NCI-H2107 (cell line): ENCODE measurements at regions not wholly inside any gene's neighbourhood (a gene's known extent, or its start where the extent isn't known, plus 50 kb on each side); places are given as distances from the start of the nearest gene placed in this dataset.
"Not testable (repeated sequence)": the region's sequence is repeated elsewhere in the genome, so short reads cannot be mapped to it uniquely, and the experiment has no call there.

ENCODE experiments used
- DNase-seq: peaks from one replicate; lab custom pipeline; 2025; lab: John Stamatoyannopoulos, UW

DNA sequence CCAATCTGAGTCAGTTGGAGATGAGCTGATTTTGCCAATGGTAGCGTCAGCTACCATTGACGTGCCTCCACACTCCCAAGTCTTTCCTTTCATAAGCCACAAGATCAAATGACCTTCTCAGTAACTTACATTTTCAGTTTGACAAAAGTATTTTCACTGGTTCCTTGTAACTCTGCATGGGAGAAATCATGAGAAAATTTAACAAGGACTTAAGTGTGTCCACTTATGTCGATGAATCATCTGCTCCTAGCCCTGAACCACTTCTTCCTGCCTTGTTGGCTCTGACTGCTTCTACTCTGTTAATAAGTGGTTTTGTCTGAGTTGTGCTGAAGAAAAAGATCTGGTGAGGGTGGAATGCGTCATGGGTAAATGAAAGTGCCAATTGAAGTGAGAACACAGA, 101.2 kb downstream of the NFKBIZ start:
- no peak for DNase-seq

DNA sequence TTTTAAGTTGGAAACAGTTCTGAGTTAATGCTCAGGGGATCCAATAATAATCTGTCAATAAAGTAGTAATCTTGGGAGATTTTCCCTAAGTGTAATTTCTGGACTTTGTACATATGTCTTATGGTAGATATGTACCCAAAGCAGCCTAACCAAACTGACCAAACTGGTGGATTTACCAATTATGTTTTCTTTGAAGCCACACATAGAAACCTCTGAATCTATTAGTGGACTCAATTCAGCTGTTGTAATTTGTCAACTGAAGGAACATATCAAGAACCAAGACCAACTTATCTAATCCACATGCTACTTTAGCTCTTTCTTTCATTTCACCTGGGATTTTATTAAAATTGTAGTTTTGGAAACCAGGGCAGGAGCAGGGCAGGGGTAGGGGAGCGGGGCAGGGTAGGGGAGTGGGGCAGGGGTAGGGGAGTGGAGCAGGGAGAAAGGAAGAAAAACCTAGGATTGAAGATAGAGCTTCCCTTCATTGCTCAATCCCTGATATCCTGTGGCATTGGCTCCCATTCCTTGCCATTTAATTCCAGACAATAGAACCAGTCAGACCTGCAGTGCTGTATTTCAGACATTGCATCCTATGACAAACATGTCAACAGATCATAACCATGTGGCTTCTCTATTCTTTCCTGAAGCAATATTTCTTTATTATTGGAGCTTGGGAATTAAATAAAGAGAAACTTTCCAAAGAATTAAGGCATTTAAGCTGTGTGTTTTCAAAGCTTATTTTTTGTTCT, 101.8 kb downstream of the NFKBIZ start:
- DNase-seq: no peak

DNA sequence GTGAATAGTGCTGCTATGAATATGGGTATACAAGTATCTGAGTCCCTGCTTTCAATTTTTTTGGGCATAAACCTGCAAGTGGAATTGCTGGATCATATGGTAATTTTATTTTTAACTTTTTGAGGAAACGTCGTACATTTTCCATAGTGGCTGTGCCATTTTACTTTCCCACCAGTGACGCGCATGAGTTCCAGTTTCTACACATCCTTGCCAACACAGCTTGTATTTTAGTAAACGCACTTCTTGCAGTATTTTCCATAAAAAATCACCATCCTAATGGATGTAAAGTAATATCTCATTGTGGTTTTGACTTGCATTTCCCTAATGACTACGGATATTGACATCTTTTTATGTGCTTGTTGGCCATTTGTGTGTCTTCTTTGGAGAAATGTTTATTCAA, 105.0 kb downstream of the NFKBIZ start:
- no peak for DNase-seq

DNA sequence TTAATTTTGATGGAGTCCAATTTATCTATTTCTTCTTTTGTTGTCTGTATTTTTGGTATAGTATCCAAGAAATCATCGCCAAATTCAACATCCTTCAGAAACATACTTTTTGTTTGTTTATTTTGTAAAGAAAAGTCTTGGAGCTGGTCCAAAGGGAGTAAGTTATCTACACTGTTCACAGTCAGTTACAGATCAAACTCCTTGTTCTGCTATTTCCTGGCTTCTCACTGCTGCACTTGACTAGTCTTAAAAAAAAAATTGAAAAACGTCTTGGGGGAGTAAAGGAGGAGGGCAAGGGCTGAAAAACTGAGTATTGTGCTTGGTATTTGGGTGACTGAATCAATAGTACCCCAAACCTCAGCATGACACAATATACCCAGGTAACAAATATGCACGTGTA, 105.6 kb downstream of the NFKBIZ start:
- no peak for DNase-seq

DNA sequence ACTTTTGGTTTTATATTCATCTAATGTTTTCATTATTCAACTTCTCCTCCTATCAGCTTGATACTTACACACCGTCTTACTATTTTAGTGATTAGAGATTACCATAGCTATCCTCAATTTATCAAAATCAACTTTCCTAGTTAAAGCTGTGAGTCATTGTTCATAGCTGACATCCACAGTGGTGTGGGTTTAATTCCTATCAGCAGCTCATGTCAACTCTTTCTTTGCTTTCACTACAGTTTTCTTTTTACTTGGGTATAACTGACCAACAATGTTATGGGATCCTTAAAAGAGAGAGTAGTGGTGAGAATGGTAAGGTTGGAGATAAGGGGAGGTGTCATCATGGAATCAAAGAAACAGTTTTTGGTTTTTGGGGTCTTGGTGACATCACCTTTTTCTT, 112.7 kb downstream of the NFKBIZ start:
- DNase-seq: no peak

DNA sequence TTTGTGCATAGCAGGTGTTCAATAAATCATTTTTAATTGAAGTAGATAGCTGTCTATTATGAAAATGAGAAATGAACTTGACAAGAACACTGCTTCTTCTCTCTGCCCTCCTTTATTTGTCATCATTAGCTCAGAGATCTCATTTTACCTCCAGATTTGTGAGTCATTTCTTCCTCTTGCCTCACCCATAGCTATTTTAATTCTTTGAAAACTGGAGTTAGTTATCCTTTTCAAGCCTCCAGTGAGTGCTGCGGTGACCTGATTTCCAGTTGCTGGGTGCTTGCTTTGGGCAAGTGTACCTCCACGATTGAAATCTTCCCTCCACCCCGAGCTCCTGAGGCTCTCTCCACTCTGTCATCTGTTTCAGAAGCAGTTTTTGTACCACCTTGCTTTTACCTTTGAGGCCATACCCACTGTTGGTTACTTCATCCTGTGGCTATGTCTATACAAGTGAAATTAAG, 114.6 kb downstream of the NFKBIZ start:
- no peak for DNase-seq

DNA sequence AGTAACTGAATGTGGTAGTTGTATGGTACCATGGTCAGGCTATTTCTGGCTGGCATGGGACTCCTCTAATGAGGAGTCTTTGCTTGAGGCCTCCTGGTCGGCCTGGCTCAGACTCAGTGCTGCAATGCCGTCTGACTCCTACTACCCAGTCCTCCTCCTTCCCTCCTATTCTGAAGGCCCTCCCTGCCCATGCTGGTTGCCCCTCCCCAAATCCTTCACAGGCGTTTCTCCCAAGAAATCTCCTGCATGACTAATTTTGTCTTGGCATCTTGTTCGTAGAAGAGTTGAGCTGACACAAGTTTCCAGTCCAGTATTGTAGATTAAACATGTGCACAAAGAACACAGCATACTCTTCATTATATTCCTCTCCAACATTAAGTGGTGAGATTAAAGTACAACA, 115.5 kb downstream of the NFKBIZ start:
- DNase-seq: no peak

DNA sequence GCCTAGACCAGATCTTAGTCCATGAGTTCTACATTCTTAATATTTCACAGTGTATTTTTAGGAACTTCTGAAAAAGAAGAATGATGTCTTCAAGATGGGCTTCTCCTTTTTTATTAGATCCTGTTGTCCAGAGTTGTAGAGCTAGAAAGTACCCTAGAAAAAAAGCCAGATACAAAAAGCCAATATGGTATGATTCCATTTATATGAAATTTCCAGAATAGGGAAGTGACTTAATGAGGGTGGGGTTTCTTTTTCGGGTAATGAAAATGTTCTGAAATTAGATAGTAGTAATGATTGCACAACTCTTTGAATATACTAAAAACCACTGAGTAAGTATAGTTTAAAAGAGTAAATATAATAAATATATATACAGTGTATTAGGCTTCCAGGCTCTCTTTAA, 116.9 kb downstream of the NFKBIZ start:
- no peak for DNase-seq

DNA sequence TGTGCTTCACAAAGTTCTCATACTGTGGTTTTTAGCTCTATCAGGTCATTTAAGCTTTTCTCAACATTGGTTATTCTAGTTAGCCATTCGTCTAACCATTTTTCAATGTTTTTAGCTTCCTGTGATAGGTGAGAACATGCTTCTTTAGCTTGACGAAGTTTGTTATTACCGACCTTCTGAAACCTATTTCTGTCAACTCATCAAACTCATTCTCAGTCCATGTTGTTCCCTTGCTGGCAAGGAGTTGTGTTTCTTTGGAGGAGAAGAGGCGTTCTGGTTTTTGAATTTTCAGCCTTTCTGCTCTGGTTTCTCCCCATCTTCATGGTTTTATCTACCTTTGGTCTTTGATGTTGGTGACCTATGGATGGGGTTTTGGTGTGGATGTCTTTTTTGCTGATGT, 120.9 kb downstream of the NFKBIZ start:
- DNase-seq: no peak

DNA sequence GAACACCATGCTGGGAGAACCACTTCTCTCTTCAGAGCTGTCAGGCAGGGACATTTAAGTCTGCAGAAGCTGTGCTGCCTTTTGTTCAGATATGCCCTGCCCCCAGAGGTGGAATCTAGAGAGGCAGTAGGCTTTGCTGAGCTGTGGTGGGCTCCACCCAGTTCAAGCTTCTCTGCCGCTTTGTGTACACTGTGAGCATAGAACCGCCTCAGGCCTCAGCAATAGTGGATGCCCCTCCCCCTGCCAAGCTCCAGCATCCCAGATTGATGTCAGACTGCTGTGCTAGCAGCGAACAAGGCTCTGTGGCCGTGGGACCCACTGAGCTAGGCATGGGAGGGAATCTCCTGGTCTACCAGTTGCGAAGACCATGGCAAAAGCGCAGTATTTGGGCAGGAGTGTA, 121.6 kb downstream of the NFKBIZ start:
- DNase-seq: no peak

DNA sequence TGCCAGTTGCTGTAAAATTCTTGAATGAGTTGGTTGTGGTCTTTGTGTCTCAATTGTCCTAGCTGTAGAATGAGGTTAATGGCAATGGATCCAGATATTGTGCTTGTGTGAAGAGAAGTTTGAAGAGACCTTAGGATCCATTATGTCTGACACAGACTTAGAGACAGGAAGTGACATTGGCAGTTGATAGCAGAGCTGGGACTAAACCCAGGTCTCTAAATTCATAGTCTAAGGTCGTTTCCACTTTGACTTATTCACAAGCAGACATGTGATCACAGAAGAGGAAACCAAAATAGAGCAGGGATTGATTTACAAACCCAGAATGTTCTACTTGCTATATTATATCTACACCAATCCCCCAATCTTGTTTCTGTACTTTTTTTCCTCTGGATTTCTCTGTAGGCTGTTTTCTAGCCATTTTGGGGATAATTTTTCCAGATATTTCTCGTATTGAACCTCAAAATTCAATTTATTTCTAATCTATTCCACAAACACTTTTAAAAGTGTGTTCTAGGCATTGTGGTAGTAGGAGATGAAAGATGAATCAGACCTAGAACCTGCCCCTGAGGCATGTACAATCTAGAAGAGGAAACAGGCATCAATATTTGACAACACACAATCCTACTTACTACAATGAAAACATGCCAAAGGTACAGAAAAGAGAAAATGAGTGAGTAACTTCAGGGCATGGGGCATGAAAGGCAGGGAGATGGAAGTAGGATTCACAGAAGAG, 123.3 kb downstream of the NFKBIZ start:
- no peak for DNase-seq

DNA sequence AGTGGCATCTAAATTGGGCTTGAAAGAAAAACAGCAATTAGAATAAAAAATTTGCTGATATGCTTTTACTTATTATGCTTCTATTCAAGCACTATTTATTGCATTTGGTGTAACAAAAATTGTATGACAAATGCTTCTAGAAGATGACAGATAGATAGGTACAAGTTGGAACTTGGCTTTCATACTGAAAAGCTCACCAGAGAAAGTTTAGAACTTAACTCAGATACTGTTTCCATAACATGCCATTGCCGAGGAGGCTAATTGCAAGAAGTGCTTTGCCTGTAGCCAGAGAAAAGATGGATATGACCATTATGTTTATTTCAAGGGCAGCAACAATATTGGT, 123.8 kb downstream of the NFKBIZ start:
- no peak for DNase-seq

DNA sequence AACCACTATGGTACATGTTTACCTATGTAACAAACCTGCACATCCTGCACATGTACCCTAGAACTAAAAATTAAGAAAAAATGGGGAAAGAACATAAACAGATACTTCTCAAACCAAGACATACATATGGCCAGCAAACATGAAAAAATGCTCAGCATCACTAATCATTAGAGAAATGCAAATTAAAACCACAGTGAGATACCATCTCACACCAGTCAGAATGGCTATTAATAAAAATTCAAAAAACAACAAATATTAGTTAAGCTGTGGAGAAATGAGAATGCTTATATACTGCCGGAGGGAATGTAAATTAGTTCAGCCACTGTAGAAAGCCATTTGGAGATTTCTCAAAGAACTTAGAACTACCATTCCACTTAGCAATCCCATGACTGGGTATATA, 126.1 kb downstream of the NFKBIZ start:
- not testable (repeated sequence) for DNase-seq

DNA sequence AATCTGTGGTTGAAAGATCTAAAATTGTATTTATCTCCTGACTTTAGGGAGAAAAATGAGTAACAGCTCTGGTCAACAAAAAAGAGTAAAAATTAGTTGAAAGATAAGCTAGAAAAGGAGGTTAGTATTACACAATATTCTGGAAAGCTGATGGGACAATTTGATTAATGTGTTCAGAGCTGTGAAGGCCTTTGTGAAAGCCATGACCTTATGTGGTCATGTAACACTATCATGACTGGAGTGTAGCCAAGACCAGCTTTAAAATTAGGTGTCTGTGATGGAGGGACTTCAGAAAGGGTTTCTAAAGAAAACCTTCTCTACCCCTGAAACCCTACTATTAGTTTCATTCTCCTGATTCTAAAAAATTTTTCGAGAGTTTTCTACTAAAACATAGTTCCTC, 127.2 kb downstream of the NFKBIZ start:
- no peak for DNase-seq

DNA sequence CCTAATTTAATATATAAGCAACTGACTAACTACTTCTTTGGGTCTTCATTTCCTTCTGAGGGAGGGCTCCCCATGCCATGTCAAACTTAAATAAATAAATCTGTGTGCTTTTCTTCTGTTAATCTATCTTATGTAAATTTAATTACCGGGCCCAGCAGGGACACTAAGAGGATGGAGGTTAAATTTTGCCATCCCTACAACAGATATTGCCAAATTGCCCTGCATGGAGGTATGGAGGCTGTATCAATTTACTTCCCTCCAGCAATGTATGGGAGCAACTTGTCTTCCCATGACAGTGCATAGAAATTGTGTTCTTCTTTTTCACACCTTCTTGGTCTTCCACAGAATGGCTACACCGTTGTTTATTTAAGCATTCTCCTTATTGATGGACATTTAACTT, 129.0 kb downstream of the NFKBIZ start:
- DNase-seq: no peak

DNA sequence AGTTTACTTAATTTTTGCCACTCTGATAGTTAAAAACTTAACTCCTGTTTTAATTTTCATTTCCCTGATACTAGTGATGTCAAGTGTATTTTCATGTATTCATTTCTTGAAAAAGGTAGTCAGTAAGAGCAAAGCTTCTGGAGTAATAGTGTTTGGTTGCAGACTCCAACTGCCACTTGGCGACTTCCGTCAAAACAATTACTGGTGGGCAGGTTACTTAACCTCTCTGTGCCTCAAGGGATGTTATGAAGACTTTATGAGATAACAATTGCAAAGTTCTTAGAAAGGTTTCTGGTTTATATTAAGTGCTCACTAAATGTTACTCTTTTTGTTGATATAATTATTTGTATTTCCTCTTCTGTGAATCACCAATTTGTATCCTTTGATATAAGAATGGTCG, 129.7 kb downstream of the NFKBIZ start:
- no peak for DNase-seq

DNA sequence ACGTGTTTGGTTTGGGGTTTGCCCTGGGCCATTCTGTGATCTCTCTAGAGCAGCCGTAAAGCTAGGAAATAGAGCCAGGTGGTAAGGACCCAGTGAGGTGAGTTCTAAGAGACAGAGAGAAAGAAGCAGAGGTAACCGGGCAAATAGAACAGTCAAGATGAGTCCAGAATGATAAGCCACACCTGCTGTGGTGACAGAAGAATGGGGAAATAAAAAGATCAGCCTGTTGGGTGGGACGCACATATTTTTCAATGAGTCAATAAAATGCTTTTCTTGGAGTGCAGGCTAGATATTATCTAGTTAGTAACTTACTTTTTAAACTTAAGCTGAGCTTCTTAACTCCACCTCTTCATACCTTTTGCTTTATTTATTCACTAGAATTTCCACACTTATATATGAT, 135.0 kb downstream of the NFKBIZ start:
- DNase-seq: no peak

DNA sequence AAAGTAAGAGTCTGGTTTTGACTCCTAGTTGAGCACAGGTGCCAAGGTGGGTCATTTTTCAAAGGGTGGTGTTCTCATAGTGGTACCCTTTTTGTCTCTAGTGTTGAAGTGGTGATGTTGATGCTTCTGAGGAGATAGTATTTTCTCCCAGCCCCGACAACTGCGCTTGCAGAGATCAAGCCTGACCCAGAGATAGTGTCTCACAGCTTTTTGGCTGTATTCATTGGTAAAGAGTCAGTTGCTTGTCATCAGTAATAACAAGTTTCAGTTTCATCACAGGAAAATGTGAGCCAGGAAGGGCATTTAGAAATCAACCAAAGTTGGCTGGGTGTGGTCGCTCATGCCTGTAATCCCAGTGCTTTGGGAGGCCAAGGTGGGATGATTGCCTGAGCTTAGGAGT, 139.3 kb downstream of the NFKBIZ start:
- no peak for DNase-seq

DNA sequence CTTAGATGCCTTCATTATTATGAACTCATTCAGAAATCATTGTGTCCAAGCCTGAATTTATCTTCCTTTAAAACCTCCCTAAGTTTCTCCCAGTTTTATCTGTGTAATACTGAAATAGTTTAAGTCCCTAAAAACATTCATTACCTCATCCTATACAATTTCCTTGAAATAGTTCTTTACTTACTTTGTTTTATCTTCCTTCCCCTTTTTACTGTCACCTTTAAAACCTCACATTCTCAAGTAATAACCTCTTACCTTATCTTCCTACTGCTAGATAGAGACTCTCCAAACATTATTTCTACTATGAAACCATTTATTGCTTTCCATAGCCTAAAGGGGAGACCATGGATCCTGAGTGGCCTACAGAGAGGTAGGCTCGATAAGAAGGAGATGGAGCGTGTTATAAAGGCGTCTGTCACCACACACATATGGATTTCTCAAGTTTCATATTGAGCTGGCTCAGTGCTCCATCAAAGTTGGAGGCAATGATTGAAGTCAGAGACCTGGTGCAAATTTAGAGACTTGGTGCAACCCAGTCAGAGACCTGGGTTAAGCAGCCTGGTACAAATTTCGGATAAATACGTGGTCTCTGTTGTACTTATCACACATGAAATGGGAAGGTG, 140.4 kb downstream of the NFKBIZ start:
- no peak for DNase-seq

DNA sequence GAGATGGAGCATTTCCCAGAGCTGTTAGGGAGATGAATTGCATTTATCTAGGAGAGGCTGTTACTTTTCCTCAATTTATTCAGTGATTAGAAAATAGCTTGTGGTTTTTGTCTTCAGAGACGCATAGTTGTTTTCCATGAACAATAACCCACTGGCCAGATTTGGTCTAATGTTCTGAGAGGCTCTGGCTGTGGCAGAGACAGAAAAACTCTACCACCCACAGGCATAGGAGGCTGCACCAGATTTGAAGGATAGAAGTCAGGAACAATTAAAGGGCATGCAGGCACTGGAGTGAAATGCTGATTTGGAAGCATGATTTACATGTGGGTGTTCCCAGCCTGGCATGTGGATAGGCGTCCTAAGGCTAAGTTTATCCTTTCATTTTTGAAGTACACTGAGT, 143.5 kb downstream of the NFKBIZ start:
- DNase-seq: no peak

DNA sequence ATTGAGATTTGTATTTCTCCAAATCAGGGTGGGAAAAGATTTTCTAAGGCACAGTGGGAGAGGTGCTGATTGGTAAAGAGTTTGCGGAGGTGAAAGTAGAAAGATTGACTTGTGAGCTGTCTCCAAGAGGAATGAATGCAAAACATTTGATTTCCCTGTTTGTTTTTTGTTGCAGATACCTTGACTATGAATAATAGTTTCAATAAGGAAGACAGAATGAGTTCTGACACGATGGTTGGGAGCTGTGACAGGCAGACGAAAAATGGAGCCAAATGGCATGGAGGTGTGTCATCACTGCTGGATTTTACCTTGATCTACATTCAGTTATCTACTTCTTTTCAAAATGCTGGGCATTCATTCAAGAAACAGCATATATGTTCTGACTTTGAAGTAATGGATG, 145.1 kb downstream of the NFKBIZ start:
- no peak for DNase-seq

DNA sequence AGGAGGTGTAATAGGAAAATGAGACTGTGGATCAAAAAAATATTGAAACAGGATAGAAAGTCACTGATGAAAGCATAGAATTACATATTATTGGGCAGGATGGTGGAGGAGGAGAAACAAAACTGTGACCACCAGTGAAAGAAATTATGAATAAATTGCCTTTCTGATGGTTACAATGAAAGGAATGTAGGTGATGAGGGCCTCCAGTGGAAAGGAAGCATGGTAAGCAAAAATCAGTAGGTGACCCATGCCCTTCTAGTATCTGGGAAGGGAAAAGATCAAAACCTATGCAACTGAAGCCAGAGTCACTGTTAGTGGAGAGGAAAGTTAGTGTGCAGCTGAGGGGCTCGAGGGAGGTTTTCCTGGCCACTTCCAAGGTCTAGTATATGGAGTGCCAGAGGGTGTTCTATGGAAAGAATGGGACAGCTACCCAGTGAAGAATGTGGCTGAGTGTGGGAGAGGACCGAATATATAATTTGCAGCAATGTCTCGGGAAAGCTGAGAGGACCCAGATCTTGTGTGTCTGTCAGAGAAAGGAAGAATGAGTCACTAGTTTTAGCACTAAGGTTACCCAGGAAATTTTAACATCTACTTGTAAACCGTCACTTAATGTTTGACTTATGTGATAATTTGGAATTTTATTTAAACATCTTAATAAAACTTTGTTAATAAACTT, 146.2 kb downstream of the NFKBIZ start:
- DNase-seq: no peak

DNA sequence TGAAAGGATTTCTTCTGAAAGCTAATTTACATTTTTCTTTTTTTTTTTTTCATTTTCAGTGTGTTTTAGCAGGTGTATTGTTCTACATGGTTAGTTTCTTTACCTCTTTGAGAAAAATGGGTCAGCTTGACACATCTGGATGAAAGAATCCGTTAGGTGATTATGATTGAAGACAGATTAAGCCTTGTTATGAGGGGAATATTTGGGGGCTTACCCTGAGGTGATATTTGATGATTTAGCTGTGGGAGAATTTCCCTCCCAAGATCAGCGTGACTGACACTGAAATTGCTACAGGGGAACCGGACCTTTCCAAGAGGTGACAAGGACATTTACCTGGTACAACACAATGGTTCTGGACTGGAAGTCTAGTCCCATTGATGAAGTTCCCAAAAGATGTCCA, 147.5 kb downstream of the NFKBIZ start:
- no peak for DNase-seq
